Ectodermal cell (in vitro differentiated cells): ENCODE measurements at regions not wholly inside any gene's neighbourhood (a gene's known extent, or its start where the extent isn't known, plus 50 kb on each side); places are given as distances from the start of the nearest gene placed in this dataset.

Experiments
- H3K27ac ChIP-seq: 2 replicates; pipeline ENCODE4 v1.7.0; 2013; ENCODE audit warnings: mild to moderate bottlenecking, low read depth, low read length; ENCODE audit not compliant: insufficient read depth, poor library complexity, severe bottlenecking
- H3K27me3 ChIP-seq: 2 replicates; pipeline ENCODE4 v1.7.0; 2013; ENCODE audit warnings: mild to moderate bottlenecking, low read length; ENCODE audit not compliant: insufficient read depth, control insufficient read depth, poor library complexity, severe bottlenecking
- H3K36me3 ChIP-seq: one replicate; pipeline ENCODE4 v1.7.0; 2013; ENCODE audit warnings: low read length; ENCODE audit not compliant: control insufficient read depth, insufficient read depth
- H3K4me1 ChIP-seq: one replicate; pipeline ENCODE4 v1.7.0; 2013; ENCODE audit warnings: low read length; ENCODE audit not compliant: control insufficient read depth, insufficient read depth
- H3K4me3 ChIP-seq: 2 replicates; pipeline ENCODE4 v1.7.0; 2013; ENCODE audit warnings: low read depth, low read length, control low read depth; ENCODE audit not compliant: insufficient read depth
- H3K9me3 ChIP-seq: 2 replicates; pipeline ENCODE4 v1.7.0; 2013; ENCODE audit warnings: mild to moderate bottlenecking, low read length, moderate library complexity; ENCODE audit not compliant: control insufficient read depth
- WGBS, 2 experiments: methylation state at CpG; one replicate each; pipeline ENCODE4 v1.1.7; 2013; ENCODE audit warnings: missing lambda C conversion rate in 2 of 2; 5-methylcytosine and 5-hydroxymethylcytosine counted together

DNA sequence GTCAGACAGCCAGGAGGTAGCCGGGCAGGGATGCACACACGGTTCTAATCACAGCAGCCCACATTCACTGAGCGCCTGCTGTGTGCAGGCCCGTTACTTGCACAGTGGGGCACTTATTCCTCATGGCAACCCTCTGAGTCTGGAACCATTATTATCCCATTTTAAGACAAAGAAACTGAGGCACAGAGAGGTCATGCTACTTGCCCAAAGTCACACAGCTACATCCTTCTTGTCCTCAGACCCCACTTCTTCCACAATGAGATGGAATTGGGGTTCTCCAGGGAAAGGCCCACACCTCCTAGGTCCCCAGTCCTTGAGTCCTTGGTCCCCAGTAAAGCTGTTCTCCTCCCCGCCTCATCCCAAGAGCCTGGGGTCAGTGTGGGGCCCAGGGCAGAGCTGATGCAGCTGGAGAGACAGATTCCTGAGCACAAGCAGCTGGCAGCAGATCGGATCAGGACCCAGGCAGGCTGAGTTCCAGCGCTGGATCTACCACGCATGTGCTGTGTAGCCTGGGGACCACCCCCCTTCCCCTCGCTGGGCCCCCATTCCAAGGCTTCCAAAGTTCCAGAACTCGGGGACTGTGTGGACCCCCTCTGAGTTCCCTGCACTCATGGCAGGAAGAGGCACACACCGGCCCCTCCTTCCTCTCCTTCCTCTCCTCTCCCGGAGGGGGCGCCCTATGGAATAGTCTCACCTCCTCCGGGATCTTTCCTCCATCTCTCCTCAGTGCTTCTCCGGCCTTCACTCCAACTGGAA lies 393.4 kb downstream of the MATN1 start:
- Histone ChIP-seq H3K4me3 (no peak overlapping the region), H3K9me3 (no peaks in the 10 kb centered on the region), H3K36me3 (no peaks in the 10 kb centered on the region), H3K27ac (no peak overlapping the region), H3K27me3 (no peaks in the 10 kb centered on the region), H3K4me1 (no peaks in the 10 kb centered on the region)
- 84% methylated on average over 15 of the region's 15 CpGs for WGBS, 2 experiments

DNA sequence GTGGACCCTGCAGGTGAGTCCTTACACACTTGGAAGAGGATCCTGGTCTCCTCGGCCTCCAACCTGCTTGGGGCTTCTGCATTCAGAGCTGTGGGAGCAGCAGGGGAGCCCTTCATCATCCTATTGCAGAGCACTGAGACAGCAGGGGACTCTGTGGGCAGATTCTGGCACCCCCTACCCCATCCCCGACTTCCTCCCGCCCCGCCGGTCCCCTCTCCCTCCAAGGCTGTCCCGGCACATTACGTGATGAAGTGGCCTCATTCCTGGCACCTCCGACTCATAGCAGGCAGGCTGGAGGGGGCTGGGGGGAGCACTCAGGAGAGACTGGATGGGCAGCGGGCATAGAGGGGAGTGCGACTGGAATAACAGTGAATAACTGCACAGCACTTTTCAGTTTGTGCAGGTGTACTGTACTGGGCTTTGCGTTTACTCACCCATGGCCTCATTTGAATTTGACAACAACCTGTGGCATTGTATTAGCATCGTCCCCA lies 394.1 kb downstream of the MATN1 start:
- no peak overlapping the region for H3K27ac ChIP-seq
- H3K4me3 ChIP-seq = no peak overlapping the region
- H3K27me3 ChIP-seq = no peaks in the 10 kb centered on the region
- H3K4me1 ChIP-seq = no peaks in the 10 kb centered on the region
- no peaks in the 10 kb centered on the region for H3K9me3 ChIP-seq
- no peaks in the 10 kb centered on the region for H3K36me3 ChIP-seq
- 86 to 88% methylated on average over 12 of the region's 12 CpGs for WGBS, 2 experiments

DNA sequence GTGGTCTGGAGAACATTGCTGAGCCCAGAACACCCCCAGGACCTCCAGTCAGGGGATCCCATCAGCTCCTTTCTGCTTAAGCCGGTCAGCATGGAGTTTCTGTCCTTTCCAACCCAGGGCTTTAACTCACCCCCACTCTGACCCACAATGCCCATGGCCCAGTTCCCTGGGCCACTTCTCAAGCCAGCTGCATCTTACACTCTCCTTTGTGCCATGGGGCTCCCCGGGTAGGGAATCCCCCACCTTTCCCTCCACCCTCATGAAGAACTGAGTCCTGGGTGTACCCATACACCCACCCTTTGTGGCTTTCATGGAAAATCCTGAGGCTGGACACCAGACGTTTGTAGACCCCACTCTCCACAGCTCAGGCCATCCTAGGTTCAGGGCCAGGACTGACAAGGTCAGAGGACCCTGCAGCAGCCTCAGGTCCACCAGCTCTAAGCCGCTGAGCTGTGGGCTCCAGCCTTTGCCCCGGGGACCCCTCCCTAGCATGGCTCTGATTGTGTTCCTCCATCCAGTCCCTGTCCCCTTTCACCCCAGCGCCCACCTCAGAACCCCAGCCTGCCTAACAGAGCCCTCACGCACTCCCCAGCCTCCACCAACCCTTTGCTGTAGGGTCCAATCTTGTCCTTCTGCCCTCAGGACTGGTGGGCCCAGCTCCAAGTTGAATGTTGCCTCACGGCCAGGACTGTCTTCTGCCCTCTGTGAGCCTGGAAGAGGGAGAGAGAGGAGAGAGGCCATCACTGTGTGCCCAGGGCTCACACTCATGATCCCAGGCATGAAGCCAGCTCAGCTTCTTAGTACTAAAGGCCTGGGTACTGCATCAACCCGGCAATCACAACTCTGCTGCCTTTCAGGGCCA lies 394.8 kb downstream of the MATN1 start:
- Histone ChIP-seq H3K27ac (no peak overlapping the region), H3K27me3 (no peaks in the 10 kb centered on the region), H3K36me3 (no peaks in the 10 kb centered on the region), H3K4me1 (no peaks in the 10 kb centered on the region), H3K4me3 (no peak overlapping the region), H3K9me3 (no peaks in the 10 kb centered on the region)
- 88 to 92% methylated on average over 9 of the region's 9 CpGs for WGBS, 2 experiments

DNA sequence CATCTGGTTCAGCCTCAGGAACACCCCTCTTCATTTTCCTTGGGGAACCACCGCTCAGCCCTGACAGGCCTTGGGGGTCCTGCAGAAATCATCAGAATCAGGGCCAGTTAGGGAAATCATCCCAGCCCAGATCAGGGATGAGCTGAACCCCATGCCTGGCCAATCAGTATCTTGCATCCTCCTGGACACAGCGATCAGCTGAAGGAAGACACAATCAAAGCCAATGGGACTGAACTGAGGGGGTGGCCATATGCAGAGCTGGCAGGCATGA lies 395.4 kb downstream of the MATN1 start:
- Histone ChIP-seq H3K36me3 (no peaks in the 10 kb centered on the region), H3K27me3 (no peaks in the 10 kb centered on the region), H3K4me3 (no peak overlapping the region), H3K27ac (no peak overlapping the region), H3K4me1 (no peaks in the 10 kb centered on the region), H3K9me3 (no peaks in the 10 kb centered on the region)
- WGBS, 2 experiments = 92 to 96% methylated on average over 2 of the region's 2 CpGs

DNA sequence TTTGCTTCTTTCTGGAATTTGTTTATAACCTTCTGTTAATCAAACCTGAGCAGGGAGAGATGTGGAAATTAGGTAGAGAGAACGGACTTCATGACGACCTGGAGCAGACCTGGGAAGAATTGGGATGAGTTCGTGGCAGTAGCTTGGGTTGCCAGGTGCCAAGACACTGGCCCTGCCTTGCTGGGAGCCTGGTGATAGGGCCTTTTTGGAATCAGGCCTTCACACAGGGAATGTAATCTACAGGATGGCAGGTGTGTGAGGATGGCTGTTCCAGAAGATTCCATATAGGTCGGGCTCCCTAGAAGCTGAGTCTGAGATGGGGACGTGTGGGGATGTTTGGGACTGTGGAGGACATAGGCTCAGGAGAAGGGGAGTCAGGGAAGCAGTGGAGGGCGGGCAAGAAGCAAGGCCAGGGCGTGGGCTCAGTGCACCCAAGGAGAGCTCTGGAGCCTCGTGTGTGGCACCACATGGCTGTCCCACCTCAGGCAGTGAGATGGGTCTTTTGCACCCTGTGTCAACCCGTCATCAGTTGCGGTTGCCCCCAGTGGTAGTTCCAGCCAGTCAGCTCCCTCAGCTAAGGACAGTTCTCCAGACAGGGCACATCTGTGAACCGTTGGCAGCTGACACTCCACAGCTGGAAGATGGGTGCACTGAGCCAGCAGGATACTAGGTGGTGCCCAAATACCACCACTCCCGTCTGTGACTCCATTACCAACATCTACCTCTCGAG lies 395.9 kb downstream of the MATN1 start:
- Histone ChIP-seq H3K27me3 (no peaks in the 10 kb centered on the region), H3K27ac (no peak overlapping the region), H3K9me3 (no peaks in the 10 kb centered on the region), H3K4me3 (no peak overlapping the region), H3K4me1 (no peaks in the 10 kb centered on the region), H3K36me3 (no peaks in the 10 kb centered on the region)
- WGBS, 2 experiments = 86 to 90% methylated on average over 13 of the region's 13 CpGs

DNA sequence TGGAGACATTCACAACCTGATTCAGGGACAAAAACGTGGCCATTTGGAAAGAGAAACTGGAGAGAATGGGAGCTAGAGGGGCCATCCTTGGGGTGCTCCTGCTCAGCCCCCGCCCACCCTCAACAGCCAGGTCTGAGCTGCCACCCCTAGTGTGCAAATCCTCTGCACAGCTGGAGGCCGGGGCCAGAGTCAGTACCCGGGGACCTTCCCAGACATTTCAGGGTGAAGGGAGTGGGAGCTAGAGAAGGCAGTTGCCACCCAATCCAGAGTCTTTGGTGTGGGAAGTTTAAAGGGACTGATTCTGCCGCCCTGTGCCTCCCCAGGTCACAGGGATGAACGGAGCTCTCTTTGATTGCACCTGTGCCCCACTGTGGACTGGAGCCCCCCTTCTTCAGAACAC lies 397.4 kb downstream of the MATN1 start:
- no peaks in the 10 kb centered on the region for H3K27me3 ChIP-seq

DNA sequence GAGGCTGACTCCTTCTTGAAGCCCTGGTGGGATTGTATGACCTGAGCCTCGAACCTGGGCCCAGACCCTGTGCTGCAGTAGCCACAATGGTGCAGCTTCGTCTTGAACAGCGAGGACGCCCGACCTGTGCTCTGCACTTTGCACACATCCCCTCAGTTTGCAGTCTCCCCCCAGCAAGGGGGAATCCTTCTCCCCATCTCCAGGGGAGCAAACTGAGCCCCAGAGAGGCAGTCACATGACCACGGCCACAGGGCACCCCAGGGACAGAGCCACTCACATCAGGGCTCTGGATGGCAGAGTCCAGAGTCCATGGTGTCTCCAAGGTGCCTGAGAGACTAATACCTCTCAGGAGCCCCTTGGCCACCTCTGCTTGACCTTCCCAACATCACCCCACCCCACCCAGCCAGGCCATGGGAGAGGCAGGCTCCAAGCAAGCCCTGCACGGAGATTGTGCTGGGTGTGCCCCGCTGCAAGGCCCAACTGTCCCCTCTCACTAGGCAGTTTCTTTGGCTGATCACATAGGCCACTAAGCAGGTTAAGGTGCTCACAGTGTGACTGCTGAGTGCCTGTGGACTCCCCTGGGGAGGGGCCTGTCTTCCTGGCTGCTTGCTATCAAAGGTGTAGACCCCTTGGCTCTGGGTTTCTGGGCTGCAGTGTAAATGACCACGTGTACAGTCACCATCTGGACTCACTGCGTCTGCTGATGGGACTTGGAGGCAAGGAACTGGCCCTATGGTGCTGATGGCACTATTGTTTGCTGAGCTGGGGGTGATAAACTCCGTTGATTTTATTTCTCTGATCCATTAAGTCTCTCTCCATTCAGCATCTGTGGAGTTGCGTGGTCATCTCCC lies 398.1 kb downstream of the MATN1 start:
- Histone ChIP-seq H3K27me3 (no peaks in the 10 kb centered on the region), H3K4me3 (no peak overlapping the region), H3K36me3 (no peaks in the 10 kb centered on the region), H3K4me1 (peaks cover 5% of the 10 kb centered on the region), H3K27ac (no peak overlapping the region), H3K9me3 (no peaks in the 10 kb centered on the region)
- WGBS, 2 experiments = 93% methylated on average over 12 of the region's 12 CpGs

More for the DNA sequence above, 397.4 kb downstream of the MATN1 start:
- 85 to 89% methylated on average over 6 of the region's 6 CpGs for WGBS, 2 experiments
- Histone ChIP-seq H3K36me3 (no peaks in the 10 kb centered on the region), H3K27ac (no peak overlapping the region), H3K4me3 (no peak overlapping the region), H3K4me1 (peaks cover 5% of the 10 kb centered on the region), H3K9me3 (no peaks in the 10 kb centered on the region)

DNA sequence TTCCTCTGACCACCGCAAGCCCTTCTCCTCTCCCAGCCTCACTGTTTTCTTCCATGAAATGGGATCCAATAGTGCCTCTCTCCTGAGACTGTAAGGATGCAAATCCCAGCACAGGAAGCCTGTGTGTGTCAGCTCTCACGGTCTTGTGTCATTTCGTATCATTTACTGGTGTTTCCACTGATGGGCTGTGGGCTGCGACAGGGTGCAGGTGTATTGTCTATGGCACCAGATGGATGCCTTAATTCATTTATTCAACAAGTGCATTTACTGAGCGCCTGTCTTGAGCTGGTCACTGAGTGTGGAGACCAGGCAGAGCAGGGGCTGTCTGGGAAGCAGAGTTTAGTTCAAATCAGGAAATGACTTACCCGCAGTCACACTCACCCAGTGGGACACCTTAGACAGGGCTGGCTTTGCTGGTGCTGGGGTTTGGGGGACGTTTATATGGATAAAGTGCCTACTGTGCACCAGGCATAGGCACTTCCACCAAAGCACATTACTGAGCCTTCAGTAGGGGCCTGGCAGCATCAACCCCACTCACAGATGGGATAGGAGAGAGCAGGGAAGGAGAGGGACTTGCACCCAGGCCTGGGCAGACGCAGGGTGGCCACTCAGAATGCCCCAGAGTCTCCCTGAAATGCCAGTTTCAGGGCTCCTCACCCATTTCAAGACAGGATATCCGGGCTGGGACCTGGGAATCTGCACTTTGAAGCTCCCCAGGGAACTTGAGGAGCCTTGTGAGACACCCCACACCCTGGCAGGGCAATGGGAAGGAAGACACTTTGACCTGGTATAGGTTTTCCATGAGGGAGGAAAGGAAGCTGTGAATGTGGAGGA lies 398.9 kb downstream of the MATN1 start:
- WGBS, 2 experiments = 90 to 91% methylated on average over 9 of the region's 9 CpGs
- Histone ChIP-seq H3K36me3 (no peaks in the 10 kb centered on the region), H3K4me1 (peaks cover 5% of the 10 kb centered on the region), H3K27me3 (no peaks in the 10 kb centered on the region), H3K9me3 (no peaks in the 10 kb centered on the region), H3K4me3 (no peak overlapping the region), H3K27ac (no peak overlapping the region)

DNA sequence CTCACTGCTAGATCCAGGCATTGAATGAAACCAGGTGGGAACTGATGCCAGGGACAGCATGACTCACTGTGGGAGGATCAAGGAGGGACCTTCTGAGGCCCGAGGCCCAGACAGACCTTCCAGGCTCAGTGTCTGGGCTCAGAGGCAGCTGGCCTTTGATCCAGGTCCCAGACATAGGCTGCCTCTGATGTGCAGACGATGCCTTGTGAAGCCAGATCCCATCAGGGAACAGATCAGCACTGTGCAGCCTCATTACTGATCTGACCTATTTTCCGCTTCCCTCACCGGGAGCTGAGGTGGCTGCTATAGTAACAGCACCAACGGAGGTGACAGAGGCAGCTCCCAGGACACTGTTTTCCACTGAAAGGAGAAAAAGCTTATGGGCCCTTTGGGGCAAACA lies 399.5 kb downstream of the MATN1 start:
- 80 to 82% methylated on average over 5 of the region's 5 CpGs for WGBS, 2 experiments
- Histone ChIP-seq H3K27ac (no peak overlapping the region), H3K4me1 (peaks cover 5% of the 10 kb centered on the region), H3K9me3 (no peaks in the 10 kb centered on the region), H3K27me3 (no peaks in the 10 kb centered on the region), H3K36me3 (no peaks in the 10 kb centered on the region), H3K4me3 (no peak overlapping the region)
